Neural cell (in vitro differentiated cells): ENCODE measurements at regions not wholly inside any gene's neighbourhood (a gene's known extent, or its start where the extent isn't known, plus 50 kb on each side); places are given as distances from the start of the nearest gene placed in this dataset.

Source experiments
- H2AFZ ChIP-seq: fragments of 200-600, 300-800 bp; sonication (generic), shearing (Covaris generic); 2 replicates; pipeline ENCODE4 v1.6.0; 2014; ENCODE audit warnings: low read depth, mild to moderate bottlenecking, antibody characterized with exemption, low read length, moderate library complexity
- H3F3A ChIP-seq: fragments of 200-600 bp; shearing (Covaris generic); 2 replicates; pipeline ENCODE4 v1.6.1; 2016; ENCODE audit warnings: mild to moderate bottlenecking, moderate library complexity, mixed read lengths, antibody characterized with exemption, low read length; ENCODE audit not compliant: insufficient read depth, poor library complexity, severe bottlenecking
- H3K27ac ChIP-seq: fragments of 200-600, 300-800 bp; sonication (generic), shearing (Covaris generic); 2 replicates; pipeline ENCODE4 v1.5.1; 2014; ENCODE audit warnings: mild to moderate bottlenecking, low read length, moderate library complexity
- H3K27me3 ChIP-seq: fragments of 300-800, 200-600 bp; sonication (generic), shearing (Covaris generic); 2 replicates; pipeline ENCODE4 v1.6.0; 2014; ENCODE audit warnings: mild to moderate bottlenecking, low read depth, low read length, moderate library complexity; ENCODE audit not compliant: insufficient read depth
- H3K36me3 ChIP-seq: fragments of 300-800, 200-600 bp; sonication (generic), shearing (Covaris generic); 2 replicates; pipeline ENCODE4 v1.5.1; 2014; ENCODE audit warnings: mild to moderate bottlenecking, antibody characterized with exemption, low read length, moderate library complexity; ENCODE audit not compliant: insufficient read depth
- H3K4me2 ChIP-seq: fragments of 300-800, 200-600 bp; sonication (generic), shearing (Covaris generic); 2 replicates; pipeline ENCODE4 v1.6.0; 2014; ENCODE audit warnings: mild to moderate bottlenecking, low read length
- H3K4me3 ChIP-seq: fragments of 300-800, 200-600 bp; sonication (generic), shearing (Covaris generic); 2 replicates; pipeline ENCODE4 v1.5.1; 2014; ENCODE audit warnings: mild to moderate bottlenecking, low read length, moderate library complexity
- H3K79me2 ChIP-seq: fragments of 200-600 bp; shearing (Covaris generic); replicated peaks from 2 replicates; pipeline ENCODE4 v1.6.0; 2014; ENCODE audit warnings: mild to moderate bottlenecking, low read length, moderate library complexity; ENCODE audit not compliant: insufficient read depth
- H3K9ac ChIP-seq: fragments of 300-800, 200-600 bp; sonication (generic), shearing (Covaris generic); 2 replicates; pipeline ENCODE4 v1.6.1; 2016; ENCODE audit warnings: mild to moderate bottlenecking, low read length, mixed read lengths
- H3K9me2 ChIP-seq: fragments of 200-600 bp; shearing (Covaris generic); 2 replicates; pipeline ENCODE4 v1.6.1; 2016; ENCODE audit warnings: mild to moderate bottlenecking, low read length, mixed read lengths; ENCODE audit not compliant: insufficient read depth
- H3K9me3 ChIP-seq: fragments of 200-600, 300-800 bp; sonication (generic), shearing (Covaris generic); 2 replicates; pipeline ENCODE4 v1.6.1; 2016; ENCODE audit warnings: mild to moderate bottlenecking, mixed run types, low read length, moderate library complexity, mixed read lengths
- H4K20me1 ChIP-seq: fragments of 200-600 bp; shearing (Covaris generic); 2 replicates; pipeline ENCODE4 v1.6.1; 2016; ENCODE audit warnings: mild to moderate bottlenecking, mixed run types; ENCODE audit not compliant: insufficient read depth
- CTCF ChIP-seq: fragments of 450-650 bp; IDR thresholded peaks from 2 replicates; pipeline ENCODE4 v1.5.1; 2014; ENCODE audit warnings: antibody characterized with exemption, mild to moderate bottlenecking, moderate library complexity; ENCODE audit not compliant: poor library complexity, severe bottlenecking
- EP300 ChIP-seq: fragments of 450-650 bp; conservative IDR thresholded peaks from 2 replicates; pipeline ENCODE4 v1.6.1; 2014; ENCODE audit warnings: antibody characterized with exemption, mild to moderate bottlenecking, moderate library complexity; ENCODE audit not compliant: poor library complexity, severe bottlenecking
- EZH2 ChIP-seq: fragments of 200-600, 300-800 bp; shearing (Covaris generic), sonication (generic); IDR thresholded peaks from 2 replicates; pipeline ENCODE4 v1.6.1; 2014; ENCODE audit warnings: antibody characterized with exemption, low read length, borderline replicate concordance, mild to moderate bottlenecking; ENCODE audit not compliant: insufficient read depth, poor library complexity, severe bottlenecking
- MXI1 ChIP-seq: fragments of 450-650 bp; conservative IDR thresholded peaks from 2 replicates; pipeline ENCODE4 v1.6.1; 2014; ENCODE audit warnings: antibody characterized with exemption, mild to moderate bottlenecking; ENCODE audit not compliant: poor library complexity, severe bottlenecking
- POLR2AphosphoS5 ChIP-seq: IDR thresholded peaks from 2 replicates; pipeline ENCODE4 v1.6.1; 2012
- RAD21 ChIP-seq: fragments of 450-650 bp; conservative IDR thresholded peaks from 2 replicates; pipeline ENCODE4 v1.6.1; 2014; ENCODE audit warnings: antibody characterized with exemption, mild to moderate bottlenecking, moderate library complexity
- SMC3 ChIP-seq: fragments of 450-650 bp; conservative IDR thresholded peaks from 2 replicates; pipeline ENCODE4 v1.6.1; 2014; ENCODE audit warnings: antibody characterized with exemption, mild to moderate bottlenecking, moderate library complexity; ENCODE audit not compliant: poor library complexity
- TAF1 ChIP-seq: IDR thresholded peaks from 2 replicates; pipeline ENCODE4 v1.6.1; 2012; ENCODE audit warnings: low read depth
- TF ChIP-seq, protein P1 (sequence below): IDR thresholded peaks from 2 replicates; pipeline ENCODE4 v1.6.1; 2012; ENCODE audit warnings: borderline replicate concordance

- H3K79me2 ChIP-seq: no peaks in the 10 kb centered on the region
These were observed 373.1 kb upstream of the LCORL start for GRCh38 chr4:18394656-18395055.

GRCh38 chr4:18391354-18391728, 369.8 kb upstream of the LCORL start:
- Histone ChIP-seq H3K9ac (no peak overlapping the region), H3K27ac (no peak overlapping the region), H3K79me2 (no peaks in the 10 kb centered on the region), H3K9me3 (no peaks in the 10 kb centered on the region), H4K20me1 (no peaks in the 10 kb centered on the region), H3K4me2 (no peak overlapping the region), H3K4me3 (no peak overlapping the region), H3F3A (no peaks in the 10 kb centered on the region), H3K9me2 (no peaks in the 10 kb centered on the region), H3K36me3 (no peaks in the 10 kb centered on the region), H3K27me3 (no peaks in the 10 kb centered on the region), H2AFZ (no peak overlapping the region)
- TF ChIP-seq MXI1 (no peak), SMC3 (no peak), CTCF (no peak), TAF1 (no peak), EZH2 (no peak), RAD21 (no peak), POLR2AphosphoS5 (no peak), EP300 (no peak)
- TF ChIP-seq, protein P1, sequence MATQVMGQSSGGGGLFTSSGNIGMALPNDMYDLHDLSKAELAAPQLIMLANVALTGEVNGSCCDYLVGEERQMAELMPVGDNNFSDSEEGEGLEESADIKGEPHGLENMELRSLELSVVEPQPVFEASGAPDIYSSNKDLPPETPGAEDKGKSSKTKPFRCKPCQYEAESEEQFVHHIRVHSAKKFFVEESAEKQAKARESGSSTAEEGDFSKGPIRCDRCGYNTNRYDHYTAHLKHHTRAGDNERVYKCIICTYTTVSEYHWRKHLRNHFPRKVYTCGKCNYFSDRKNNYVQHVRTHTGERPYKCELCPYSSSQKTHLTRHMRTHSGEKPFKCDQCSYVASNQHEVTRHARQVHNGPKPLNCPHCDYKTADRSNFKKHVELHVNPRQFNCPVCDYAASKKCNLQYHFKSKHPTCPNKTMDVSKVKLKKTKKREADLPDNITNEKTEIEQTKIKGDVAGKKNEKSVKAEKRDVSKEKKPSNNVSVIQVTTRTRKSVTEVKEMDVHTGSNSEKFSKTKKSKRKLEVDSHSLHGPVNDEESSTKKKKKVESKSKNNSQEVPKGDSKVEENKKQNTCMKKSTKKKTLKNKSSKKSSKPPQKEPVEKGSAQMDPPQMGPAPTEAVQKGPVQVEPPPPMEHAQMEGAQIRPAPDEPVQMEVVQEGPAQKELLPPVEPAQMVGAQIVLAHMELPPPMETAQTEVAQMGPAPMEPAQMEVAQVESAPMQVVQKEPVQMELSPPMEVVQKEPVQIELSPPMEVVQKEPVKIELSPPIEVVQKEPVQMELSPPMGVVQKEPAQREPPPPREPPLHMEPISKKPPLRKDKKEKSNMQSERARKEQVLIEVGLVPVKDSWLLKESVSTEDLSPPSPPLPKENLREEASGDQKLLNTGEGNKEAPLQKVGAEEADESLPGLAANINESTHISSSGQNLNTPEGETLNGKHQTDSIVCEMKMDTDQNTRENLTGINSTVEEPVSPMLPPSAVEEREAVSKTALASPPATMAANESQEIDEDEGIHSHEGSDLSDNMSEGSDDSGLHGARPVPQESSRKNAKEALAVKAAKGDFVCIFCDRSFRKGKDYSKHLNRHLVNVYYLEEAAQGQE: no peak

More at GRCh38 chr4:18394656-18395055, 373.1 kb upstream of the LCORL start:
- H3K27me3 ChIP-seq: no peaks in the 10 kb centered on the region
- no peaks in the 10 kb centered on the region for H3K9me2 ChIP-seq
- no peak for TF ChIP-seq EZH2
- no peak for TF ChIP-seq SMC3
- no peak for TF ChIP-seq TAF1
- TF ChIP-seq, protein P1: no peak
- no peak for TF ChIP-seq RAD21
- TF ChIP-seq CTCF: no peak
- TF ChIP-seq POLR2AphosphoS5: no peak
- no peak for TF ChIP-seq EP300
- no peak for TF ChIP-seq MXI1
- H2AFZ ChIP-seq: no peak overlapping the region
- no peak overlapping the region for H3K4me2 ChIP-seq
- peaks cover 5% of the 10 kb centered on the region for H3F3A ChIP-seq
- no peak overlapping the region for H3K4me3 ChIP-seq
- H3K9me3 ChIP-seq: no peaks in the 10 kb centered on the region
- no peak overlapping the region for H3K27ac ChIP-seq
- no peaks in the 10 kb centered on the region for H4K20me1 ChIP-seq
- H3K9ac ChIP-seq: no peak overlapping the region
- H3K36me3 ChIP-seq: no peaks in the 10 kb centered on the region
